ENCODE measurements at regions not wholly inside any gene's neighbourhood (a gene's known extent, or its start where the extent isn't known, plus 50 kb on each side); places are given as distances from the start of the nearest gene placed in this dataset.
"Not testable (repeated sequence)": the region's sequence is repeated elsewhere in the genome, so short reads cannot be mapped to it uniquely, and the experiment has no call there.

DNA sequence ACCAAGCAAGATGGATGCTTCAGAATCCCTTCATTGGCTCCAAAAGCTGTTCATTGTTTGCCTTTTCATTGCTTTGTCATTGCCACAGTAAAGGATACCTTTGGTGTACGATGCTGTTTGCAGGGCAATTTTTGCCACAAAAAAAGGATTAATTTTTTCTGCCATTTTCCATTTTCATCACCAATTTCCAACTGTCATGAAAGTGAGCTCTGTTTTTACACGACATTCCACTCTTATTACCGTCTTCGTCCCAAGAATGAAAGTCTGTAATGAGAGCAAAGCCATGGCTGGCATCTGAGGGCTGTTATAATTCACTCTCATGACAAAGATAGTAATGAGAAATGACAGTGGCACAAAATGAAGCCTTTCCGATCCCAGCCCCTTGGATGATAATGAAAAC, 272.7 kb upstream of the DCN start:
- DNase-seq: no peak
- ATAC-seq (ENCODE audit: insufficient read depth, low read depth): no peak
- TF ChIP-seq EZH2 (IDR thresholded peaks at IDR 0.05; ENCODE audit: borderline replicate concordance, low read depth, low read length, severe bottlenecking): no peak
- TF ChIP-seq, protein P1, sequence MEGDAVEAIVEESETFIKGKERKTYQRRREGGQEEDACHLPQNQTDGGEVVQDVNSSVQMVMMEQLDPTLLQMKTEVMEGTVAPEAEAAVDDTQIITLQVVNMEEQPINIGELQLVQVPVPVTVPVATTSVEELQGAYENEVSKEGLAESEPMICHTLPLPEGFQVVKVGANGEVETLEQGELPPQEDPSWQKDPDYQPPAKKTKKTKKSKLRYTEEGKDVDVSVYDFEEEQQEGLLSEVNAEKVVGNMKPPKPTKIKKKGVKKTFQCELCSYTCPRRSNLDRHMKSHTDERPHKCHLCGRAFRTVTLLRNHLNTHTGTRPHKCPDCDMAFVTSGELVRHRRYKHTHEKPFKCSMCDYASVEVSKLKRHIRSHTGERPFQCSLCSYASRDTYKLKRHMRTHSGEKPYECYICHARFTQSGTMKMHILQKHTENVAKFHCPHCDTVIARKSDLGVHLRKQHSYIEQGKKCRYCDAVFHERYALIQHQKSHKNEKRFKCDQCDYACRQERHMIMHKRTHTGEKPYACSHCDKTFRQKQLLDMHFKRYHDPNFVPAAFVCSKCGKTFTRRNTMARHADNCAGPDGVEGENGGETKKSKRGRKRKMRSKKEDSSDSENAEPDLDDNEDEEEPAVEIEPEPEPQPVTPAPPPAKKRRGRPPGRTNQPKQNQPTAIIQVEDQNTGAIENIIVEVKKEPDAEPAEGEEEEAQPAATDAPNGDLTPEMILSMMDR (IDR thresholded peaks at IDR 0.05; ENCODE audit: borderline replicate concordance, extremely low read depth, low read length, poor library complexity, severe bottlenecking): no peak
- Histone ChIP-seq H2AFZ (ENCODE audit: low read depth, low read length) (no peak overlapping the region), H3K9ac (ENCODE audit: low read depth, low read length) (no peak overlapping the region), H3K4me1 (ENCODE audit: insufficient read depth, low read length) (no peaks in the 10 kb centered on the region), H3K9me3 (ENCODE audit: insufficient read depth, low read length, severe bottlenecking) (no peaks in the 10 kb centered on the region), H3K36me3 (ENCODE audit: insufficient read depth, low read length) (no peaks in the 10 kb centered on the region), H3K4me2 (ENCODE audit: insufficient read depth, low read length) (no peak overlapping the region), H3K27ac (ENCODE audit: low read length) (no peak overlapping the region), H4K20me1 (ENCODE audit: insufficient read depth, low read length) (no peaks in the 10 kb centered on the region), H3K27me3 (ENCODE audit: insufficient read depth, low read length, poor library complexity) (no peaks in the 10 kb centered on the region), H3K79me2 (ENCODE audit: insufficient read depth, low read length) (no peaks in the 10 kb centered on the region), H3K4me3 (ENCODE audit: low read depth in 1 of 2, low read length in 2 of 2) (no peak overlapping the region)

DNA sequence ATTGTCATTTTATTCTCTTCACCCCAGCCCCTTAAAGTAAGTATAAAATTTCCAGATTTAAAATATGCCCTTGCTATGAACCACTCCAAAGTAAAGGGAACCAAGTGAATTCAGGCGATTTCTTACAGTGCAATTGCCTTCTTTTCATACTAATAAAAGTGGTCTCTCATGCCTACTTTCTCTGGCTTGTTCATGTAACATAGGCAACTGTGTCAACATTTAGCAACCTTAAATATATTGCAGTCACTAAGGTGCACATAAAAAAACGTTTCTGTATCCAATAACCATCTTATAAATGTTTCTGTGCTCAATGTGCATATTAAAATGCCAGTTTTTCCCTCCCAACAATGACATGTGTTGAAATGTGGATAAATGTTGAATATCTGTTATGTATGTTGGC, 271.6 kb upstream of the DCN start:
- ATAC-seq (ENCODE audit: insufficient read depth, low read depth) (no peak), DNase-seq (no peak)
- Histone ChIP-seq H3K27ac (ENCODE audit: low read length) (no peak overlapping the region), H4K20me1 (ENCODE audit: insufficient read depth, low read length) (no peaks in the 10 kb centered on the region), H3K36me3 (ENCODE audit: insufficient read depth, low read length) (no peaks in the 10 kb centered on the region), H3K79me2 (ENCODE audit: insufficient read depth, low read length) (no peaks in the 10 kb centered on the region), H3K27me3 (ENCODE audit: insufficient read depth, low read length, poor library complexity) (no peaks in the 10 kb centered on the region), H3K4me3 (ENCODE audit: low read depth in 1 of 2, low read length in 2 of 2) (no peak overlapping the region), H3K4me2 (ENCODE audit: insufficient read depth, low read length) (no peak overlapping the region), H3K9me3 (ENCODE audit: insufficient read depth, low read length, severe bottlenecking) (no peaks in the 10 kb centered on the region), H3K9ac (ENCODE audit: low read depth, low read length) (no peak overlapping the region), H3K4me1 (ENCODE audit: insufficient read depth, low read length) (no peaks in the 10 kb centered on the region), H2AFZ (ENCODE audit: low read depth, low read length) (no peak overlapping the region)
- no peak for TF ChIP-seq EZH2 (IDR thresholded peaks at IDR 0.05; ENCODE audit: borderline replicate concordance, low read depth, low read length, severe bottlenecking)

DNA sequence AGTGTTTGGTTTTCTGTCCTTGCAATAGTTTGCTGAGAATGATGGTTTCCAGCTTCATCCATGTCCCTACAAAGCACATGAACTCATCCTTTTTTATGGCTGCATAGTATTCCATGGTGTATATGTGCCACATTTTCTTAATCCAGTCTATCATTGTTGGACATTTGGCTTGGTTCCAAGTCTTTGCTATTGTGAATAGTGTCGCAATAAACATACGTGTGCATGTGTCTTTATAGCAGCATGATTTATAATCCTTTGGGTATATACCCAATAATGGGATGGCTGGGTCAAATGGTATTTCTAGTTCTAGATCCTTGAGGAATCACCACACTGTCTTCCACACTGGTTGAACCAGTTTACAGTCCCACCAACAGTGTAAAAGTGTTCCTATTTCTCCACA, 269.8 kb upstream of the DCN start:
- H3K27me3 ChIP-seq (ENCODE audit: insufficient read depth, low read length, poor library complexity); H3K36me3 ChIP-seq (ENCODE audit: insufficient read depth, low read length); H3K4me2 ChIP-seq (ENCODE audit: insufficient read depth, low read length); H2AFZ ChIP-seq (ENCODE audit: low read depth, low read length); H3K4me3 ChIP-seq (ENCODE audit: low read depth in 1 of 2, low read length in 2 of 2); H4K20me1 ChIP-seq (ENCODE audit: insufficient read depth, low read length); H3K9ac ChIP-seq (ENCODE audit: low read depth, low read length); ATAC-seq (ENCODE audit: insufficient read depth, low read depth); H3K27ac ChIP-seq (ENCODE audit: low read length); H3K4me1 ChIP-seq (ENCODE audit: insufficient read depth, low read length); H3K79me2 ChIP-seq (ENCODE audit: insufficient read depth, low read length); DNase-seq; H3K9me3 ChIP-seq (ENCODE audit: insufficient read depth, low read length, severe bottlenecking): not testable (repeated sequence)

DNA sequence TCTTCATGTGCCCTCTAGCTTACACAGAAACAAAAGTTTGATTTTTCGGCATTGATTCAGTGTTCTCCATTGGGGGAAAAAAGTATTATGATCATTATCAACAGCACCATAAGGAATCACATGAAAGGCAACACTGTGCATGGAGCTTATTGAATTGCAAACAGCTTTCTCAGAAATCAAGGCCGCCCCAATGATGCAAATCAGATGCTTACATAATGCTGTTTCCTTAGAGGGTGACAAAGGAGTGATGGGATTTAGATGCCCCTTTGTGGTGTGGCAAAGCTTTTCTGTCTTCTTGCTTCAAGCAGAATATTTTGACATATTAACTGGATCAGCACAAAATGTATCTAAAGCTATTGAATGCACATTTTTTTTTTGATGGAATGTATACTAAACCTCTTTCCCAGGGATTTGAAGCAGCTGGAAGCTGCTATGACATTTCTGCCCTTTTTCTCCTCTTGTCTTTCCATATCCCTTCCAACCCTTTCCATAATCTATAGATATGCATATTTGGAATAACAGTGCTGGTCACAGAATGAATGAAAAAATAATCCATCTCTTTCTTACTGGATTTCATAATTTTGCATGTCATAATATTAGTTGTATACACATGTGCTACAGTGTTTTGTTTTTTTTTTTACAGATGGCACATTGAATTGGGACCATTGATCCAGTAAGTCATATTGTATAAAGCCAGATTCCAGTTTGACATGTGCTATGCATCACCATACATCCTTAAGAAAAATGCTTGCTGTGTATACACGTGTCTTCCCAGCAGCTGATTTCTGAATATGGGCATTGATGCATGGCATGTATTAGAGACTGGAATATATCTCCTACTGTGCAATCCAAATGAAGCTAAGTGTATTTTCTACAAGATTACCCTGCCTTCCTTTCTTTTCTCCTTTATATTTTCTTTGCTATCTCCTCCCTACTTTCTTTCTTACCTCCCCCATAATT, 259.7 kb upstream of the DCN start:
- DNase-seq (no peak), ATAC-seq (ENCODE audit: insufficient read depth, low read depth) (0 out of 3 replicates have a peak, but pooled peaks have one; percentile 29)
- H3K79me2 ChIP-seq (ENCODE audit: insufficient read depth, low read length): no peaks in the 10 kb centered on the region
- no peak overlapping the region for H2AFZ ChIP-seq (ENCODE audit: low read depth, low read length)
- H3K27ac ChIP-seq (ENCODE audit: low read length): no peak overlapping the region
- H3K27me3 ChIP-seq (ENCODE audit: insufficient read depth, low read length, poor library complexity): no peaks in the 10 kb centered on the region
- H3K4me2 ChIP-seq (ENCODE audit: insufficient read depth, low read length): no peak overlapping the region
- no peaks in the 10 kb centered on the region for H3K4me1 ChIP-seq (ENCODE audit: insufficient read depth, low read length)
- H3K9ac ChIP-seq (ENCODE audit: low read depth, low read length): no peak overlapping the region
- H3K9me3 ChIP-seq (ENCODE audit: insufficient read depth, low read length, severe bottlenecking): no peaks in the 10 kb centered on the region
- H3K4me3 ChIP-seq (ENCODE audit: low read depth in 1 of 2, low read length in 2 of 2): no peak overlapping the region
- H4K20me1 ChIP-seq (ENCODE audit: insufficient read depth, low read length): no peaks in the 10 kb centered on the region
- TF ChIP-seq, protein P1 (IDR thresholded peaks at IDR 0.05; ENCODE audit: borderline replicate concordance, extremely low read depth, low read length, poor library complexity, severe bottlenecking): no peak
- TF ChIP-seq EZH2 (IDR thresholded peaks at IDR 0.05; ENCODE audit: borderline replicate concordance, low read depth, low read length, severe bottlenecking): no peak
- no peaks in the 10 kb centered on the region for H3K36me3 ChIP-seq (ENCODE audit: insufficient read depth, low read length)
